Ammon's horn (tissue), 1 donor: ENCODE measurements at regions not wholly inside any gene's neighbourhood (a gene's known extent, or its start where the extent isn't known, plus 50 kb on each side); places are given as distances from the start of the nearest gene placed in this dataset.

Source experiments
- DNase-seq: peaks from one replicate; pipeline ENCODE4 v3.0.0-alpha.2; 2016; ENCODE audit warnings: low spot score

- no peak for DNase-seq
Observed at GRCh38 chr4:35966566-35966965, 277.7 kb downstream of the ARAP2 start.

- DNase-seq: no peak
Observed at GRCh38 chr4:35970366-35970960, 273.9 kb downstream of the ARAP2 start.

- DNase-seq: no peak
Observed at GRCh38 chr4:35972814-35973213, 271.5 kb downstream of the ARAP2 start.

- no peak for DNase-seq
Observed at GRCh38 chr4:35975617-35976355, 268.5 kb downstream of the ARAP2 start.

GRCh38 chr4:35978551-35978950 is 265.8 kb downstream of the ARAP2 start:
- no peak for DNase-seq

GRCh38 chr4:35982318-35982717 is 262.0 kb downstream of the ARAP2 start:
- DNase-seq: no peak

- no peak for DNase-seq
Observed at GRCh38 chr4:35986537-35986936, 257.8 kb downstream of the ARAP2 start.

- DNase-seq: no peak
Observed at GRCh38 chr4:35993606-35994005, 250.7 kb downstream of the ARAP2 start.

- DNase-seq: no peak
Observed at GRCh38 chr4:36000941-36001557, 243.3 kb downstream of the ARAP2 start.

- DNase-seq: no peak
Observed at GRCh38 chr4:36003051-36003450, 241.3 kb downstream of the ARAP2 start.

GRCh38 chr4:36004204-36004851 is 240.0 kb downstream of the ARAP2 start:
- DNase-seq: no peak

GRCh38 chr4:36006226-36006625 is 238.1 kb downstream of the ARAP2 start:
- DNase-seq: no peak

GRCh38 chr4:36010397-36010929 is 233.9 kb downstream of the ARAP2 start:
- no peak for DNase-seq

- no peak for DNase-seq
Observed at GRCh38 chr4:36011381-36011780, 232.9 kb downstream of the ARAP2 start.

- DNase-seq: no peak
Observed at GRCh38 chr4:36012503-36012902, 231.8 kb downstream of the ARAP2 start.

GRCh38 chr4:36013206-36013605 is 231.1 kb downstream of the ARAP2 start:
- DNase-seq: no peak
